ACHN (cell line): ENCODE measurements at regions not wholly inside any gene's neighbourhood (a gene's known extent, or its start where the extent isn't known, plus 50 kb on each side); places are given as distances from the start of the nearest gene placed in this dataset.
"Not testable (repeated sequence)": the region's sequence is repeated elsewhere in the genome, so short reads cannot be mapped to it uniquely, and the experiment has no call there.

Experiments used
- DNase-seq: peaks from one replicate; pipeline ENCODE4 v3.0.0-alpha.2; 2015
- in situ Hi-C: cut with HindIII; loops from 2 replicates; pipeline ENCODE4 v1.10.0; 2017; ENCODE audit warnings: low sequenced_read_pairs, low pct_ligation_motif_present, low pct_unique_long_range_greater_than_20kb

GRCh38 chr3:34679055-34679454 is 880.6 kb downstream of the PDCD6IP start:
- in situ Hi-C loops, DNase-seq: not testable (repeated sequence)

GRCh38 chr3:34683851-34684250 is 885.4 kb downstream of the PDCD6IP start:
- peak; percentile 53 for DNase-seq
- in situ Hi-C loops, result no loop called here

GRCh38 chr3:34686541-34686940 is 888.1 kb downstream of the PDCD6IP start:
- no peak for DNase-seq
- in situ Hi-C loops, result no loop called here

- no peak for DNase-seq
- in situ Hi-C loops, result no loop called here
These were observed 889.2 kb downstream of the PDCD6IP start for GRCh38 chr3:34687671-34688070.

- no peak for DNase-seq
- in situ Hi-C loops, result no loop called here
These were observed 898.4 kb downstream of the PDCD6IP start for GRCh38 chr3:34696831-34697230.

GRCh38 chr3:34703053-34703452 is 904.6 kb downstream of the PDCD6IP start:
- no peak for DNase-seq
- in situ Hi-C loops, result no loop called here

GRCh38 chr3:34724916-34725499 is 914.3 kb upstream of the ARPP21 start:
- in situ Hi-C loops, result no loop called here
- DNase-seq, result no peak

GRCh38 chr3:34725774-34726173 is 913.6 kb upstream of the ARPP21 start:
- DNase-seq, result no peak
- in situ Hi-C loops, result no loop called here

- in situ Hi-C loops, result no loop called here
- DNase-seq, result no peak
These were observed 911.6 kb upstream of the ARPP21 start for GRCh38 chr3:34727700-34728099.

- no peak for DNase-seq
- in situ Hi-C loops, result no loop called here
These were observed 897.2 kb upstream of the ARPP21 start for GRCh38 chr3:34742151-34742550.

GRCh38 chr3:34758630-34759261 is 880.6 kb upstream of the ARPP21 start:
- in situ Hi-C loops, result no loop called here
- no peak for DNase-seq

GRCh38 chr3:34777386-34777785 is 861.9 kb upstream of the ARPP21 start:
- DNase-seq, result no peak

GRCh38 chr3:34779092-34779491 is 860.2 kb upstream of the ARPP21 start:
- in situ Hi-C loops, result no loop called here
- no peak for DNase-seq

More at GRCh38 chr3:34777386-34777785, 861.9 kb upstream of the ARPP21 start:
- in situ Hi-C loops, result no loop called here

GRCh38 chr3:34780294-34780693 is 859.0 kb upstream of the ARPP21 start:
- DNase-seq, result no peak
- in situ Hi-C loops, result no loop called here

GRCh38 chr3:34780973-34781372 is 858.4 kb upstream of the ARPP21 start:
- no peak for DNase-seq
- in situ Hi-C loops, result no loop called here

- DNase-seq, result no peak
- in situ Hi-C loops, result no loop called here
These were observed 856.5 kb upstream of the ARPP21 start for GRCh38 chr3:34782871-34783270.

- in situ Hi-C loops, result no loop called here
These were observed 855.4 kb upstream of the ARPP21 start for GRCh38 chr3:34783876-34784275.

GRCh38 chr3:34793057-34793456 is 846.3 kb upstream of the ARPP21 start:
- in situ Hi-C loops, result no loop called here

More at GRCh38 chr3:34783876-34784275, 855.4 kb upstream of the ARPP21 start:
- DNase-seq, result no peak

GRCh38 chr3:34807611-34808010 is 831.7 kb upstream of the ARPP21 start:
- DNase-seq, result no peak
- in situ Hi-C loops, result no loop called here

More at GRCh38 chr3:34793057-34793456, 846.3 kb upstream of the ARPP21 start:
- DNase-seq, result no peak

- in situ Hi-C loops, result no loop called here
- DNase-seq, result no peak
These were observed 831.0 kb upstream of the ARPP21 start for GRCh38 chr3:34808287-34808686.
